ENCODE measurements at regions not wholly inside any gene's neighbourhood (a gene's known extent, or its start where the extent isn't known, plus 50 kb on each side); places are given as distances from the start of the nearest gene placed in this dataset.

DNA sequence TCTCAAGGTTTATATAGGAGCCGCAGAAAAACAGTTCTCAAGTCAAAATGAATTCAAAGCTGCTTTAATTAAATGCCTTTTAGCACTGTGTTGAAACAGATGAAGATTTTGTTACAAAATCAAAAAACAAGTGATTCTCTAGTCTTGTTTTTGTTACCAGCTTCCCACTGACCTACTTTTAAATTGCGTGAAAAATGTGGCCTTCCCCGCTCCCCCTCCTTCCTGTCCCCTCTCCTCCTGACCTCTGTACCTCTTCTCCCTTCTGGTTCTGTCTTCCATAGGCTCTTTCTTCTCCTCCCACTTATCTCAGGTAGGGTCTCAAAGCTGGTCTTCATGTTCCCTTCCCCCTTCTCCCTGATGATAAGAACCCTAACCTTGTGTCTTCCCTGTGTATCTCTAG, 90.0 kb upstream of the MDM1 start:
- Histone ChIP-seq H3K36me3 (no peaks in the 10 kb centered on the region), H3K9me3 (no peaks in the 10 kb centered on the region), H3K27ac (no peak overlapping the region), H3K4me1 (peaks cover 0 to 17% (median 9%) of the 10 kb centered on the region in 3 donors), H3K27me3 (no peaks in the 10 kb centered on the region), H3K4me3 (no peak overlapping the region)
- 80 to 92% methylated on average over 3 of the region's 3 CpGs for WGBS, 2 donors
- intact Hi-C loops (cut with DNase I): no loop called here
- TF ChIP-seq POLR2A (IDR thresholded peaks at IDR 0.05) (no peak), CTCF (IDR thresholded peaks at IDR 0.05) (no peak)
- no peak for DNase-seq

DNA sequence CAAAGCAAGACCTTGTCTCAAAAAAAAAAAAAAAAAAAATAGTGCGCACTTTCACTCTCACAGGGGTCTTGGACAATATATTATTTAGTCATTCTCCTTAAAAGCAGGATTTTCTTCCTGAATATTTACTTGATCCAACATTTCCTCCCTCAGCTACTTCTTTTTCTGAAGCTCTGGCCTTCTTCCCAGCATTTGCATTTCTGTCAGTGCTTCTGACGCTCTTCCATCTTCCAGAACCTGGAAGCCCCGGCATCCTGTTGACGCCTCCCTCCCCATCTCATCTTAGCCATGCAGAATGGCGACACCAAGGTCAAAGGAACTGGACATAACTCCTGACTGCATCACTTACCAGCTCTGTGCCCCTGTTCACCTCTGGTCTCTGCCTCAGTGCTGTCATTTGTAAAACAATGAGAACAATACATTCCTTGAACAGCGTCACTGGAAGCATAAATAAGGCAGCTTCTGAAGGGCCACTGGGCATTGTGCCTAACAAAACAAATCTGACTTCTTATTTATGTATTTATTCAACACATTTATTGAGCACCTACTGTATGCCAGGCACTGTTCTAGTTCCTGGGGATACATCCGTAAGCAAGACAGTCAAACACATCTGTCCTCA, 90.9 kb upstream of the MDM1 start:
- DNase-seq: no peak
- Histone ChIP-seq H3K4me1 (peaks cover 0 to 17% (median 9%) of the 10 kb centered on the region in 3 donors), H3K36me3 (no peaks in the 10 kb centered on the region), H3K9me3 (no peaks in the 10 kb centered on the region), H3K27ac (no peak overlapping the region), H3K27me3 (no peaks in the 10 kb centered on the region), H3K4me3 (no peak overlapping the region)
- 73 to 81% methylated on average over 7 of the region's 7 CpGs for WGBS, 2 donors
- no peak for TF ChIP-seq CTCF (IDR thresholded peaks at IDR 0.05)
- TF ChIP-seq POLR2A (IDR thresholded peaks at IDR 0.05): no peak
- intact Hi-C loops (cut with DNase I): no loop called here

- peaks cover 0 to 1% (median under 1%) of the 10 kb centered on the region in 3 donors for H3K4me1 ChIP-seq
- H3K36me3 ChIP-seq: no peaks in the 10 kb centered on the region
- DNase-seq: no peak
- no peaks in the 10 kb centered on the region for H3K9me3 ChIP-seq
- TF ChIP-seq POLR2A (IDR thresholded peaks at IDR 0.05) (no peak), CTCF (IDR thresholded peaks at IDR 0.05) (no peak)
- intact Hi-C loops (cut with DNase I): no loop called here
- H3K27me3 ChIP-seq: no peaks in the 10 kb centered on the region
- 78 to 84% methylated on average over 2 of the region's 2 CpGs for WGBS, 2 donors
- no peak overlapping the region for H3K4me3 ChIP-seq
- H3K27ac ChIP-seq: no peak overlapping the region
Measured at GRCh38 chr12:68425998-68426397, 93.8 kb upstream of the MDM1 start.

DNA sequence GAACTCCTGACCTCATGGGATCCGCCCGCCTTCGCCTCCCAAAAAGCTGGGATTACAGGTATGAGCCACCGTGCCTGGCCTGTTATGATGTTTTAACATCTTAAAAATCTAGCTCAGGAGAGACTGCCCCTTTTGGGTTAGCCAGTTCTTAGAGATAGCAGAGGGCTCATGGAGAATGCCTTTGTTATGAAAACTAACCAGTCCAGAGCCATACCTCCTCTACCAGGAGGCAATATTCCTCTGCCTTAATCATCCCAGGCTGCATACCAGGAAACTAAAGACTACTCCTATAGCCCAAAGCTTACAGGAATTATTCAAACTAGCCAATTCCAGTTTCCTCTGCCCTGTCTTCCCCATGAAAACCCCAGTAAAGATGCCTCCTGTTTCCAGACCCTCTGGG, 96.0 kb upstream of the MDM1 start:
- no peak for DNase-seq
- H3K27me3 ChIP-seq: no peaks in the 10 kb centered on the region
- no peak overlapping the region for H3K4me3 ChIP-seq
- intact Hi-C loops (cut with DNase I): no loop called here
- H3K27ac ChIP-seq: no peak overlapping the region
- H3K36me3 ChIP-seq: no peaks in the 10 kb centered on the region
- TF ChIP-seq POLR2A (IDR thresholded peaks at IDR 0.05) (no peak), CTCF (IDR thresholded peaks at IDR 0.05) (no peak)
- H3K9me3 ChIP-seq: no peaks in the 10 kb centered on the region
- no peaks in the 10 kb centered on the region for H3K4me1 ChIP-seq
- 95 to 100% methylated on average over 4 of the region's 4 CpGs for WGBS, 2 donors

DNA sequence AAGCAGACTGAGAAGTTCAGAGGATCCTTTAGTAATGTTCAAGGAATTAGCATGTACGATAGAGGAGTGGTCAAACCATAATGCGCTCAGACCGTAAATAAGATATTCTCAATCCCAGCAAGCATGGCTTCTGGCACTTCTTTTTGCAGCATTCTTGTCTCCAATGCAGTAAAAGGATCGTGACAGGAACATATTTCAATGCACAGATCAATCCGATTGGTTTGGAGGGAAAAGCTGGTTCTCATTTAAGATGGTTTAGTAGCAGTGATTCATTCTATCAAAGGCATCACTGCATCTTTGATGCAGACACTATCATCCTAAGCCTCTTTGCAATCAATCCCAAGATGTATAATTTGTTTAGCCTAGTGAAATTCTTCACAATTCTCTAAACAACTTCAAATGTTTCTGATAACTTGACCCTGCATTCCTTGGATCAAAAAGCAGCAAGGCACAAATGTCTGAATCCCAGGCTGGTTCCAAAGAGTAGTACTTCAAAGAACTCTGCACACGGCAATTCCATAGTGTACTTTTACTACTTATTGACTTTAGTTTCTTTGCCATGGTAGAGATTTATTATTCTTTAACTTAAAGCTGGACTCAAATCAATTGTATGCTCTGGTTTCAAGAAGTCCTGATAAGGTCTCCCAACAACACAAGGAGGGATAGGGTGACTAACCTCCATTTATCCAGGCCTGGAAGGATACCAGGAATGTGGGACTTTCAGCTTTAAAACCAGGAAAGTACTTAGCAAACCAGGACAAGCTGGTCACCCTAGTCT, 96.8 kb upstream of the MDM1 start:
- Histone ChIP-seq H3K9me3 (no peaks in the 10 kb centered on the region), H3K27ac (no peak overlapping the region), H3K4me1 (no peaks in the 10 kb centered on the region), H3K36me3 (no peaks in the 10 kb centered on the region), H3K4me3 (no peak overlapping the region), H3K27me3 (no peaks in the 10 kb centered on the region)
- 86 to 91% methylated on average over 6 of the region's 6 CpGs for whole genome bisulfite sequencing, 2 donors
- intact Hi-C loops (cut with DNase I): no loop called here
- DNase-seq: no peak
- TF ChIP-seq POLR2A (IDR thresholded peaks at IDR 0.05) (no peak), CTCF (IDR thresholded peaks at IDR 0.05) (no peak)
